Liver (tissue), 8 donors: ENCODE measurements at regions not wholly inside any gene's neighbourhood (a gene's known extent, or its start where the extent isn't known, plus 50 kb on each side); places are given as distances from the start of the nearest gene placed in this dataset.

ENCODE experiments used
- DNase-seq: peaks from one replicate; pipeline ENCODE4 v3.0.0-alpha.2; 2017; ENCODE audit warnings: low spot score
- H3K27ac ChIP-seq, 2 donors: one replicate each; pipeline ENCODE4 v1.7.0; 2013; ENCODE audit warnings: inconsistent platforms in 2 of 2, low read length in 2 of 2, control low read depth in 1 of 2, low read depth in 1 of 2, mild to moderate bottlenecking in 1 of 2
- H3K27me3 ChIP-seq, 4 donors: one replicate each; pipeline versions ENCODE4 v1.6.1 to v1.7.0; 2013; ENCODE audit warnings: low read length in 3 of 4, inconsistent platforms in 1 of 4, mild to moderate bottlenecking in 1 of 4, moderate library complexity in 1 of 4; ENCODE audit not compliant: control insufficient read depth in 4 of 4, insufficient read depth in 4 of 4
- H3K36me3 ChIP-seq, 4 donors: one replicate each; pipeline versions ENCODE4 v1.6.1 to v1.7.0; 2013; ENCODE audit warnings: low read length in 3 of 4, mild to moderate bottlenecking in 3 of 4, low read depth in 1 of 4, moderate library complexity in 1 of 4; ENCODE audit not compliant: control insufficient read depth in 4 of 4, insufficient read depth in 3 of 4
- H3K4me1 ChIP-seq, 4 donors: one replicate each; pipeline versions ENCODE4 v1.6.1 to v1.7.0; 2013; ENCODE audit warnings: low read length in 3 of 4, mild to moderate bottlenecking in 3 of 4, moderate library complexity in 1 of 4; ENCODE audit not compliant: control insufficient read depth in 4 of 4, insufficient read depth in 4 of 4
- H3K4me3 ChIP-seq, 3 donors: one replicate each; pipeline versions ENCODE4 v1.6.1 to v1.7.0; 2013; ENCODE audit warnings: low read length in 3 of 3, control low read depth in 1 of 3, low read depth in 1 of 3, mild to moderate bottlenecking in 1 of 3
- H3K9ac ChIP-seq, 2 donors: one replicate each; pipeline ENCODE4 v1.7.0; 2013; ENCODE audit warnings: low read length in 2 of 2, mild to moderate bottlenecking in 2 of 2, moderate library complexity in 2 of 2, control low read depth in 1 of 2, low read depth in 1 of 2
- H3K9me3 ChIP-seq, 4 donors: one replicate each; pipeline versions ENCODE4 v1.6.1 to v1.7.0; 2013; ENCODE audit warnings: low read length in 3 of 4; ENCODE audit not compliant: control insufficient read depth in 4 of 4
- GABPA ChIP-seq, 2 donors: IDR thresholded peaks in 1 of 2; conservative IDR thresholded peaks in 1 of 2; 2 replicates each; pipeline ENCODE4 v1.6.1; 2016; ENCODE audit warnings: antibody characterized with exemption in 2 of 2, mild to moderate bottlenecking in 1 of 2, moderate library complexity in 1 of 2
- HNF4A ChIP-seq, 2 donors: conservative IDR thresholded peaks; 2 replicates each; pipeline ENCODE4 v1.6.1; 2016; ENCODE audit warnings: antibody characterized with exemption in 2 of 2, mild to moderate bottlenecking in 2 of 2
- HNF4G ChIP-seq: IDR thresholded peaks from 2 replicates; pipeline ENCODE4 v1.6.1; 2016; ENCODE audit warnings: antibody characterized with exemption
- JUND ChIP-seq, 2 donors: IDR thresholded peaks; 2 replicates each; pipeline ENCODE4 v1.6.1; 2016; ENCODE audit warnings: antibody characterized with exemption in 2 of 2
- NR2F2 ChIP-seq: IDR thresholded peaks from 2 replicates; pipeline ENCODE4 v1.6.1; 2016; ENCODE audit warnings: antibody characterized with exemption
- RAD21 ChIP-seq, 2 donors: IDR thresholded peaks; 2 replicates each; pipeline ENCODE4 v1.6.1; 2016; ENCODE audit warnings: antibody characterized with exemption in 2 of 2, mild to moderate bottlenecking in 2 of 2
- RXRA ChIP-seq, 2 donors: IDR thresholded peaks; 2 replicates each; pipeline ENCODE4 v1.6.1; 2017 to 2018; ENCODE audit warnings: antibody characterized with exemption in 2 of 2, mild to moderate bottlenecking in 1 of 2
- SP1 ChIP-seq: IDR thresholded peaks from 2 replicates; pipeline ENCODE4 v1.6.1; 2018; ENCODE audit warnings: antibody characterized with exemption, mild to moderate bottlenecking
- TAF1 ChIP-seq: conservative IDR thresholded peaks from 2 replicates; pipeline ENCODE4 v1.6.1; 2016; ENCODE audit warnings: antibody characterized with exemption, mild to moderate bottlenecking
- YY1 ChIP-seq: IDR thresholded peaks from 2 replicates; pipeline ENCODE4 v1.6.1; 2016; ENCODE audit warnings: antibody characterized with exemption, mild to moderate bottlenecking
- WGBS: extraction: QIAGEN DNeasy Blood & Tissue Kit; methylation state at CpG from one replicate; pipeline ENCODE4 v1.1.7; 2013; 5-methylcytosine and 5-hydroxymethylcytosine counted together
- TF ChIP-seq, protein P1 (sequence below): IDR thresholded peaks from 2 replicates; pipeline ENCODE4 v1.6.1; 2016; ENCODE audit warnings: antibody characterized with exemption
- TF ChIP-seq, protein P2 (sequence below): fragments of 150-350 bp; IDR thresholded peaks from 2 replicates; pipeline ENCODE4 v1.5.1; 2017; ENCODE audit warnings: improper control_type of control experiment, low read depth, low read length; ENCODE audit not compliant: missing input control
- TF ChIP-seq, protein P3 (sequence below): IDR thresholded peaks from 2 replicates; pipeline ENCODE4 v1.6.1; 2016; ENCODE audit warnings: antibody characterized with exemption
- donor health status: healthy.
- donor health status: healthy.
- donor health status: healthy.
- donor health status: healthy.
- donor health status: healthy.

DNA sequence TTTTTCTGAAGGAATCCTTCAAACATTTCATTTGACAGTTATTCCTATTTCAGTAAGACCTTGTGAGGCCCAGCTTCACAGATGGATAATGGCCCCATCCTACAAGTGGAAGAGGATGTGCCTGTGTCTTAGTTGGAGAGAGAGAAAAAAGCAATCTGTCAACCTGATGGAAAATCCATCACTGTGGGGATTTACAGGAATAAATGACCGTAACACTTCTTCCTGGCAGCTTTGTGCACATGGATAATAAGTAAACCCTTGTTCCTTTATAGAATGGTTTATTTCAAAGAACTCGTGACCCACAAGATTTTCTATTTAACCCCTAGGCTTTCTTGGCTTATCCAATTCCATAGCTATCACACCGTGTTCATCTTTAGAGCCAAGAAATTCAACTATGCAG, 121.4 kb upstream of the PCED1B start:
- DNase-seq, result no peak
- Histone ChIP-seq H3K4me1 (peaks cover 4 to 20% (median 9%) of the 10 kb centered on the region in 4 donors), H3K9ac (no peak overlapping the region), H3K4me3 (peak overlapping the region in 1 of 3 donors; percentile 2), H3K27me3 (no peaks in the 10 kb centered on the region), H3K9me3 (no peaks in the 10 kb centered on the region), H3K36me3 (no peaks in the 10 kb centered on the region), H3K27ac (peak overlapping the region; percentile 49 to 58)
- WGBS, result 73% methylated on average over 3 of the region's 3 CpGs
- TF ChIP-seq RAD21 (IDR thresholded peaks at IDR 0.05) (no peak), NR2F2 (no peak), RXRA (IDR thresholded peaks at IDR 0.05) (no peak)
- TF ChIP-seq, protein P1, sequence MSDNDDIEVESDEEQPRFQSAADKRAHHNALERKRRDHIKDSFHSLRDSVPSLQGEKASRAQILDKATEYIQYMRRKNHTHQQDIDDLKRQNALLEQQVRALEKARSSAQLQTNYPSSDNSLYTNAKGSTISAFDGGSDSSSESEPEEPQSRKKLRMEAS, result no peak

DNA sequence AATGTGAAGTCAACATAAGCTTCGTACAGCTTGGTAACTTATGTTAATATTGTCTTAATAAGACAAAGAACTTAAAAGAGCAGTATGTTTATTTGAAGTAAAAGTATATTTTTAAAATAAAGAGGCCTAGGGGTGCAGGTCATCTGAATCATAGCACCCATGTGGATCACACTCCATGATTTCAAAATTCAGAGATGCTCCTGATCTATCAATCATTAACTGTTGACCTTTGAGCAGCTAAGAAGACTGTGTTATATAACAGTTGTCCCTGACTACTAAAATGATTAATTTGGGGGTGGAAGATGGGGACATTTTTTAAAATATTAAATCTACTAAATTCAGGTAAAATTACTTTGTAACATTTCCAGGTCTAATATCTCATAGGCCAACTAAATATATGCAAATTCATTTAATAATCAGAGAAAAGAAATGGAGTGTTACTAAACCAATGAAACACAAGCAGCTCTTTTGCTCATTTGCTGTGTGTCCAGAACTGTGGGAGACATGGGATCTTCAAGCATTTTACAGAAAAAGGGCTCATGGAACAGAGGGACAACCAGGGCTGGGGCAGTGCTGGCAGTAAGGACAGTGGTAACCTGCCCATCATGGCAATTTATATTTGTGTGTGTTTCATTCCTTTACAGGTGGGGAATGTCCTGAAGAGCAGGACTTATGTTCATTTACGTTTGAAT, 120.7 kb upstream of the PCED1B start:
- Histone ChIP-seq H3K36me3 (no peaks in the 10 kb centered on the region), H3K4me3 (no peak overlapping the region), H3K9me3 (no peaks in the 10 kb centered on the region), H3K4me1 (peaks cover 4 to 23% (median 11%) of the 10 kb centered on the region in 4 donors), H3K27ac (peak overlapping the region; percentile 56 to 58), H3K9ac (no peak overlapping the region), H3K27me3 (no peaks in the 10 kb centered on the region)
- DNase-seq, result no peak
- TF ChIP-seq, protein P1, result peak; percentile 83
- TF ChIP-seq HNF4G, result peak; percentile 50
- TF ChIP-seq SP1, result peak; percentile 66
- no peak for TF ChIP-seq TAF1
- TF ChIP-seq RAD21 (IDR thresholded peaks at IDR 0.05), result peak in 1 of 2 donors; percentile 19
- TF ChIP-seq, protein P2, sequence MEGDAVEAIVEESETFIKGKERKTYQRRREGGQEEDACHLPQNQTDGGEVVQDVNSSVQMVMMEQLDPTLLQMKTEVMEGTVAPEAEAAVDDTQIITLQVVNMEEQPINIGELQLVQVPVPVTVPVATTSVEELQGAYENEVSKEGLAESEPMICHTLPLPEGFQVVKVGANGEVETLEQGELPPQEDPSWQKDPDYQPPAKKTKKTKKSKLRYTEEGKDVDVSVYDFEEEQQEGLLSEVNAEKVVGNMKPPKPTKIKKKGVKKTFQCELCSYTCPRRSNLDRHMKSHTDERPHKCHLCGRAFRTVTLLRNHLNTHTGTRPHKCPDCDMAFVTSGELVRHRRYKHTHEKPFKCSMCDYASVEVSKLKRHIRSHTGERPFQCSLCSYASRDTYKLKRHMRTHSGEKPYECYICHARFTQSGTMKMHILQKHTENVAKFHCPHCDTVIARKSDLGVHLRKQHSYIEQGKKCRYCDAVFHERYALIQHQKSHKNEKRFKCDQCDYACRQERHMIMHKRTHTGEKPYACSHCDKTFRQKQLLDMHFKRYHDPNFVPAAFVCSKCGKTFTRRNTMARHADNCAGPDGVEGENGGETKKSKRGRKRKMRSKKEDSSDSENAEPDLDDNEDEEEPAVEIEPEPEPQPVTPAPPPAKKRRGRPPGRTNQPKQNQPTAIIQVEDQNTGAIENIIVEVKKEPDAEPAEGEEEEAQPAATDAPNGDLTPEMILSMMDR, result no peak
- TF ChIP-seq, protein P3, sequence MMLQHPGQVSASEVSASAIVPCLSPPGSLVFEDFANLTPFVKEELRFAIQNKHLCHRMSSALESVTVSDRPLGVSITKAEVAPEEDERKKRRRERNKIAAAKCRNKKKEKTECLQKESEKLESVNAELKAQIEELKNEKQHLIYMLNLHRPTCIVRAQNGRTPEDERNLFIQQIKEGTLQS, result no peak
- peak; percentile 60 to 73 for TF ChIP-seq RXRA (IDR thresholded peaks at IDR 0.05)
- TF ChIP-seq HNF4A (conservative IDR thresholded peaks at IDR 0.05), result peak; percentile 78 to 79
- TF ChIP-seq JUND (IDR thresholded peaks at IDR 0.05), result peak in 1 of 2 donors; percentile 63
- TF ChIP-seq GABPA (IDR thresholded peaks at IDR 0.05 in 1 of 2, conservative IDR thresholded peaks at IDR 0.05 in 1 of 2), result no peak
- peak; percentile 52 for TF ChIP-seq YY1
- no peak for TF ChIP-seq NR2F2
- 33% methylated on average over 2 of the region's 2 CpGs for WGBS

DNA sequence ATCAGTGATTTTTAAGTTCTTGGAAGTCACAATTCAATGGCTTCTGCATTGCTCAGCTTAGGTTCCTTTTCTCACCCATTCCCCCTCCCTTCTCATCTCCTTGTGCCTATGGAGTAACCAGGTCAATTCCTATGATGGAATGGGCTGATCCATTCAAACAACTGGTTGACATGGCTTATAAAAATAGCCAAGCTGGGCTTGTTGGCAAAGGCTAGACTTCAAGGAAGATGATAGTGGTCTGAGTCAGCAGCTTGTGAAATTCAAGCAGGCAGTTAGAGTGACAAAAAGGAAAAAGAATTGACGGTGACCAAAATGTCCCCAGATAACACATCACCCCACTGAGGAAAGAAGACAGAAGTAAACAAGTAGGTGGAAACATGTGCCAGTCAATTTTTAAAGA, 119.9 kb upstream of the PCED1B start:
- WGBS, result 0% methylated on average over 1 of the region's 1 CpG
- no peaks in the 10 kb centered on the region for H3K9me3 ChIP-seq
- H3K4me1 ChIP-seq, result peaks cover 6 to 31% (median 17%) of the 10 kb centered on the region in 4 donors
- H3K27ac ChIP-seq, result peak overlapping the region; percentile 56 to 58
- H3K4me3 ChIP-seq, result no peak overlapping the region
- no peak overlapping the region for H3K9ac ChIP-seq
- no peaks in the 10 kb centered on the region for H3K27me3 ChIP-seq
- DNase-seq, result no peak
- no peaks in the 10 kb centered on the region for H3K36me3 ChIP-seq
- peak in 1 of 2 donors; percentile 11 for TF ChIP-seq HNF4A (conservative IDR thresholded peaks at IDR 0.05)
- TF ChIP-seq, protein P1, result no peak
